NCI-H1417 treated with DMSO at 0.1 percent for 48 hours (cell line): ENCODE measurements at regions not wholly inside any gene's neighbourhood (a gene's known extent, or its start where the extent isn't known, plus 50 kb on each side); places are given as distances from the start of the nearest gene placed in this dataset.

ENCODE experiments used
- DNase-seq: peaks from one replicate; lab custom pipeline; 2025; lab: John Stamatoyannopoulos, UW

DNA sequence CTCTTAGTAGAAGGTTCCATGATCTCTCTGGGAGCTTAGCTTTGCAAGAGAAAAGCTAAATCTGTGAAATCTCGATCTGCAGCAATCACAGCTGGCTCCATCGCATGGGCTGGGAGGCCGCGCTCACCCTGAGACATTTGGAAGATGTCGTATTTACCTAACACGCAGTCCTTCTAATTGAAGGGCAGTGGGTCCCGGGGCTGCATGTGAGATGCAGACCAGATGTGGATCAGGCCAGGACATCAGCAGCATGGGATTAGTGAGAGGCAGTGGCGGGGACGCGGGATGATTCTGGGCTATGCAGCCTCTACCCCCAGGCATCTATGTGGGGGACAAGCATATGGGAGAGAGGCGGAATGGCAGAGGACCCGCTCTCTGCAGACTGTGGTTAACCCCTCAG, 312.4 kb upstream of the RTL1 start:
- DNase-seq = no peak

DNA sequence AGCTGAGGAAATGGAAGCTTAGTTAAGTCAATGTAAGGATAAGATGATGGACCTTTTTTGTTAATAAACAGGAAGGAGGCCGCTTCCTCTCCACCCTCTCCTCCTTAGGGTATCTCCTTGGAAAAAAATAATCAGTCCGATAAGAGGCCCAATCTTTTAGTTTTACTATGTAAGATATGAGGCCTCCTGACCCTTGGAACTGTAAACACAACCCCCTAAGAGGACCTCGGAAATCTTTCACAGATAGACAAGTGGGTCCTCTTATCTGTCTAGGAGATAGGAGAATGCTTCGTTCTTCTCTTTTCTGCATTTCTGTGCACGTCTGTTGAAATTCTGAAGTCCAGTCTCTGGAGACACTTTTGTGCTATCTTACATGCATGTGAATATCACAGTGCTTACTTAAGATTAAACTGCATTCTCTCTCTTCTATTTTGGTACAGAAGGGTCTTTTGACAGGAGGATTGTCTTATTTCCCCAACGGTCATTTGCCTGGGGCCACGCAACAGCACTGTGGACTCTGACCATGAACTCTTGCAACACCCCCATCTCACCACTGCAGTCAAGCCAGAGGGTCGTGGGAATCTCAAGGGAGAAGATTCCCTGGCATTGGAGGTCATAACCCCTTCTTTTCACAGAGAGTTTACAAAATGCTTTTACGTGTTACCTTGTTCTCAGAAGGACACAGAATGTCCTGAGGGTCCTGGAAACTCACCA, 313.0 kb upstream of the RTL1 start:
- no peak for DNase-seq

DNA sequence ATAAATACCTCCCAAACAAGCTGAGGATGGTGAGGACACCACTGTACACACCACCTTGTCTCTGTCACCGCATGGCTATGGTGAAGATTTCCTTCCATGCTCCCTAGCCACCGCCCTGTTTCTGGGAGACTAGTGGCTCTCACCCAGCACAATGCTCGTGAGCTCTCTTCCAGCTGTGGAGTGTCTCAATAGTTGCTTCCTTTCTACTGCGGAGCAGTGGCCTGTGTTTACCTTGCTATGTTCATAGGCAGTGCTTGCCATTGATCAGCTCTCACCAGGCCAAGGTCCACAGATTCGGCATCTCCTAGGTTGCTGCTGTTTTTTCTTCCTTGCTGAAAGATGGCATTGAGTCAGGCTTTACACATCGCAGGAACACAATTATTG, 313.6 kb upstream of the RTL1 start:
- no peak for DNase-seq

DNA sequence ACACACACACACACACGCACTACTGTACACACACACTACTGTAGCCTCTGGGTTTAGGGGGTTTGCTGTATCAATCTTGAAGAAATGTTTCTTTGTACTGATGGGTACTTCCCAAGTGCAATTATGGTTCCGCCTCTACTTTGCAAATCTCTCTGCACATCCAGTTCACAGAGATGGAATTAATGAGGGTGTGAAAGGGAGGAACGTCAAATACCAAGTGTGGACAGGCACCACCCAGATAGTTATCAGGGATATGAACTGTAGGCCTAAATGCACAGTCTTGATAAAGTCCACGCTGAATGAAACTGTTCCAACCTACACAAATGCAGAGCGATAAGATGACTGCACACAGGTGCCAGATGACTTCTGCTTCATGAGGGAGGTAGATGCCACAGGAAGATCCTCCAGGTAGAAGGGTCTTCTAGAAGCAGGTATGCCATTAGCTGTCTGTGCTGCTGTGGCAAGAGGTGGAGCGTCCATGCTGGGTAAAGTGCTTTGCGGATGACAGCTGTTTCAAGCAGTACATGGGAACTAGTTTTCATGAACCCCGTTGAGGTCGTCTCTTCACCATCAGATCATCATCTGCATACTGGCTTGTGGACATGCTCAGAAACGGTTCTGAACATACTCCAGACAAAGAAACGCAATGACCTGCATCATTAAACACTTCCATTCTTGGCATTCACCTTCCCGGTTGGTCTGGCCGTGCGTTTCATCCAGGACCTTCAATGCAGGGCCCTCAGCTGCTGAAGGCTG, 314.3 kb upstream of the RTL1 start:
- DNase-seq = no peak

DNA sequence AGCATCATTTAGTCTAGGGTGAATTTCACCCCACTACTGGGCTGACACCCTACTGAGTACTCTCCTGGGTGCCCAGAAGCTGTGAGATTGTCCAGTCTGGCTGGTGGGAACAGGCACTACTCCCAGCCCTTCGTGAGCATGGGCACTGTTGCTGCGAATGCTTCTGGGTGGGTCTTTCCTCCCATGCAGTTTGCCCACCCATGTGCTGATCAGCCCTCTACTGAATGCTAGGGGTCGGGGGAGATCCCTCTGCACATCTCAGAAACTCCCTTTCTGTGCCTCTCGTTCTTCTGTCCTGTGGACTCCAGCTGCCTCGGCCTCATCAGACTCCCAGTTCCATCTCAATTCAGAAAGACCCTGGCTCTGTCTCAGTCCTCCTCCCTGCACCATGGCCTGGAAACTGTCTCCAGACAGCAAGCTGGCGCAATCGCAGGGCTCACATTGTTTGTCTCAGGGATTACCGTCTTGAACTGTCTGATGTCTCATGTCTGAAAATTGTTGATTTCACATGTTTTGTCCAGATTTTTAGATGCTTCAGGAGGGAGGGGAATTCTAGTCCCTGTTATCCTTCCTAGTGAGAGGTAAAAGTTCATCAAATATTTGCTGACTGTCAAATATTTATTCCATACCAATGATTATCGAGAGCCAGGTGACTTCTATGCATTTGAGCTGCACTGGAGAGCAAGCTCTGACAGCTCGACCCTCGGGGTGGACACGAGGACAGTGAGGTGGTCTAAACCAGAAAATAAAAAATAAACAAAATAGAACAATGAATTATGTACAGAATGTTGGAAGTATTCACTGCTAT, 316.6 kb upstream of the RTL1 start:
- DNase-seq = no peak

DNA sequence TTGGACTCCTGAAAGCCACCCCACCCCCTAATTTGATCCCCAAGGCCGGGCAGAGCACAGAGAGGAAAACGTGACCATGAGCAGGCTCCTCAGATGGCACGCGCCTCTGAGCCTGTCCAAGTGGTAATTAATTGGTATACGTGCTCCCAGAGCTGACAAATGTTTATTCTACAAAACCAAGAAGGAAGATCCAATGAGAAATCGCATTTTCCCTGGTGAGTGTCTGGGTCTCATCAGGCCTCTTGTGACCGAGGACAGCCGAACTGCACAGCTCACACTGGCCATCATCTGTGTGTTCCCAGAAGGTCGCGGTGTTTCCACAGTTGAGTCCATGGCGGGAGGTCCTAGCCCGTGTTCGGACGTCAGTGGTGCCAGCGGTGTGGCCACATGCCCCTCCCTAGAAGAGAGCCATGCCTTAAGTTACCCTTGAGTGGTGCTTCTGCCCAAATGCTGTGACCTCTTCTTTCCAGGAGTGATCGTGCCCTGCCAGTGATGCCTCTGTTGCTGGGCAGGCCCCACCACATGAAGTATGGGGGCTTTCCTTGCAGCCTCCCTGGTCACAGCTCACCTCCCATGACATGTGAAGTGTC, 317.5 kb upstream of the RTL1 start:
- no peak for DNase-seq

DNA sequence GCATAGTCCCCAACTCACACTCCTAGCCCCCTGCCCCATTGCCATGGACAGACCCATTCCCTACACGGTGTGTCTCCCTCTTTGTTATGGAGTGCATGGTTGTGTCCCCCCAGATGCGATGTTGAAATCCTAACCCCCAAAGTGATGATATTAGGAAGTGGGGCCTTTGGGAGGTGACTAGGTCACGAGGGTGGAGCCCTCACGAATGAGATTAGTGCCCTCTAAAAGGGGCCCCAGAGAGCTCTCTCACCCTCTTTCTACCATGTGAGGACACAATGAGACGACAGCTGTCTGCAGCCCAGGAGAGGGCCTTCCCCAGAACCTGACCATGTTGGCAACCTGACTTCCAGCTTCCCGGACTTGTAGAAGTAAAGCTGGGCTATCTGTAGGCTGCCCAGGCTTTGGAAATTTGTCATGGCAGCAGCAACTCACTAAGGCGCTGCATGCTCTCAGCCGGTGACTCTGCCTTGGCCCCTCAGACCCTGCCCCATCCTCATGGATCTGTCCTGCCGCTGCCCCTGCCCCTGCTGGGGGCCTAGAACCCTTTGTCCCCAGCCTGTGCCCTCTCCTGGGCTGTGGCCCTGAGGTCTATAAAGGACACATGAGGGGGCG, 318.1 kb upstream of the RTL1 start:
- DNase-seq = no peak

DNA sequence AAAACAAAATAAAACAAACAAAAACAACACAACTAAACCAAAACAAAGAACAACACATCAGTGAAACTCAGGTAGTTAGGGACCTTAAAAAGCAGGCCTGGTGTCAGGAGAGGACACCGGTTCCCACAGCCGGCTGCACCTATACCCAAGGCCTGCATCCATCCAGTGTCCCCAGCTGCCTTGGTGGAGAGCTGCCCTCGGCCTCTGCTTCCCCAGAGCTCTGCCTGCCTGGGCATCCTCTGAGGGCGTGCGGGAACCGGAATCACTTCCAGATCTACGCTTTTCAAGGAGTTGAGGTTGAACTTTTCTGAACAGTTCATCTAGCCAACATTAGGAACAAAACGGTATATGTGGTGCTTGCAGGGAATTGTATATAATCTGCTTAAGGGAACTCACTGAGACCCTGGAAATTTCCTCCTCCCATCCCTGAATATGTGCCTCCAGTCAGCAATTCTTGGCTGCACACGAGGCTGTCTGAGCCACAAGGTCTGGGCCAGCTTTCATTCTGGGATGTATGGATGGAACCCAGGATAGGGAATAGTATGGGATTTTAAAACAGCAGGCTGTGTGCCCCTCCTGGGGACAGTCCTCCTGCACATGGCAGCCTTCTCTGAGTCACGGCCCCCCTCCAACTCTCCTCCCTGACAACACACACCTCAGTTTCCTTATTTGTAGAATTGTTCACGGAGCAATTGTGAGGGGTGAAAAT, 319.0 kb upstream of the RTL1 start:
- DNase-seq = no peak

DNA sequence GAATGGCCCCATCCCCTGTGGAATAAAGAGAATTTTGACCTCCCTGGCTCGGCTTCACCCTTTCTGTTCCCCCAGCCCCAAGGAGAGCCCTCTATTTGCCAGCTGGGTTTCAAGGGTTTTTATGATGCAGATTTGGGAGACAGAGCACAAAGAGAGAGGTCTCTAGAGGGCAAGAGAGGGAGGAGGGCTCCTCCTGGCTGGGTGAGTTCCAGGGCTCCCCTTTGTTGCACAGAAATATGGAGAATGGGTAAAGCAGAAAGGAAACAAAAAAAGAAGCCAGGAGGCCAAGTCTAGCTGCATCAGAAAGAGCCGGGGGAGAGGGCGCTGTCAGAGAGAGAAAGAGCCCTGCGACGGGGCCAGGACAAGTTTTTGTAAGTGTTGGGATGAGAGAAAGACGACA, 319.6 kb upstream of the RTL1 start:
- DNase-seq = no peak

DNA sequence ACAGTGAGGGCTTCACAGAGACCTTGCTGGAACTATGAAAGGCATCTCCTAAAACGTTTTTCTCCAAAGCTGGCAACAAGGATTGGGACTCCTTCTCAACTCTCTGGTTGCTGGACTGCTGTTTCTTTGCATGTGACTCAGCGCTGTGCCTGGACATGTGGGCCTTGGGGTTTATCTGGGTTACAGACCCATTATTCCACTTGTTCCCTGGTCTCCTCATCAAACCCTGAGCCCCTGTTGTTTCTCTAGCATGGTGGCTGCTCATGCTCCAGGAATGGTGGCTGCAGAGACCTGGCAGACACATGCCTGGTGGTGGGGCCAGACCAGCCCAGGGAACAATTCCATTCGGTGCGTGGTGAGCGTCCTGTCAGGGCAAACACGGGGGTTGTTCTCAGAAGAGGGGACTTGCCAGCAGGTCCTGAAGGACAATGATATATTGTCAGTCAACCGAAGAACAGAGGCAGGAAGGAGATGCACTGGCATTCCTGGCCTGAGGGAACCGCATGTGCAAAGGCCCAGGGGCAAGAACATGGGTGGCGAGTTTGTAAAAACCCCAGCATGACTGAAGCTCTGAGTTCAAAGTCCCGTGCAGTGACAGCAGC, 320.1 kb upstream of the RTL1 start:
- no peak for DNase-seq

DNA sequence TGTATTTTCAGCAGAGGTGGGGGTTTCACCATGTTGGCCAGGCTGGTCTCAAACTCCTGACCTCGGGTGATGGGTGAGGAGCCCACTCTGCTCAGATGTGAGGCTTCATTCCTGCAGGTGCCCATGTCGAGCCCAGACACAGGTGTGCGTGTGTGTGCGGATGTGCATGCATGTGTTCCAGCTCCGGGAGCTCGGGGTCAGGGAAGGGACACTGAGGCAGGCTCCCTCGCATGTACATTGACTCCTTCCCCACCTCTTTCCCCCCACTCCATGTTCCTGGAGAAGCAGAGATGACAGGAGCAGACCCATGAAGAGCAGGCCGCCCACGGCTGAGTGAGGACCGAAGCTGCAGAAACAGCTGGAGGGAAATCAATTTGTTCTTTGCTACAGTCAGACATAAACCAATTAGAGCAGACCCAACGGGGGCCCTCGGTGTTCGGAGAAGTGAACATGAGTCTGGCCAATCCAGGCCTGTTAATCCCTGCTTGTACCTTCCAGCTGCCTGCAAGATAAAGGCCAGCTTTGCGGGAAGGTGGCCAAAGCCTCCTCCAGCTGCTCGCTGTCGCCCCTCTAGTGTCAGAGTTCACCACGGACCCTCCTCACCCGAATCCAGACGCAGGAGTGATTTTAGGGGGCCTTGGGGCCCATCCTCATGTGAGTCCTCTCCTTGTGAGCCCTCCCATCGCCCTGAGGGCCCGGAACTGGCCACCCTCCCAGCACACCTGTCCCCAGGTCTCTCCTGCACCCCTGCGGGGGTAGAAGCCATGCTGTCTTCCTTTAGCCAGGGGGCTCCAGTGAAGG, 321.0 kb upstream of the RTL1 start:
- no peak for DNase-seq

DNA sequence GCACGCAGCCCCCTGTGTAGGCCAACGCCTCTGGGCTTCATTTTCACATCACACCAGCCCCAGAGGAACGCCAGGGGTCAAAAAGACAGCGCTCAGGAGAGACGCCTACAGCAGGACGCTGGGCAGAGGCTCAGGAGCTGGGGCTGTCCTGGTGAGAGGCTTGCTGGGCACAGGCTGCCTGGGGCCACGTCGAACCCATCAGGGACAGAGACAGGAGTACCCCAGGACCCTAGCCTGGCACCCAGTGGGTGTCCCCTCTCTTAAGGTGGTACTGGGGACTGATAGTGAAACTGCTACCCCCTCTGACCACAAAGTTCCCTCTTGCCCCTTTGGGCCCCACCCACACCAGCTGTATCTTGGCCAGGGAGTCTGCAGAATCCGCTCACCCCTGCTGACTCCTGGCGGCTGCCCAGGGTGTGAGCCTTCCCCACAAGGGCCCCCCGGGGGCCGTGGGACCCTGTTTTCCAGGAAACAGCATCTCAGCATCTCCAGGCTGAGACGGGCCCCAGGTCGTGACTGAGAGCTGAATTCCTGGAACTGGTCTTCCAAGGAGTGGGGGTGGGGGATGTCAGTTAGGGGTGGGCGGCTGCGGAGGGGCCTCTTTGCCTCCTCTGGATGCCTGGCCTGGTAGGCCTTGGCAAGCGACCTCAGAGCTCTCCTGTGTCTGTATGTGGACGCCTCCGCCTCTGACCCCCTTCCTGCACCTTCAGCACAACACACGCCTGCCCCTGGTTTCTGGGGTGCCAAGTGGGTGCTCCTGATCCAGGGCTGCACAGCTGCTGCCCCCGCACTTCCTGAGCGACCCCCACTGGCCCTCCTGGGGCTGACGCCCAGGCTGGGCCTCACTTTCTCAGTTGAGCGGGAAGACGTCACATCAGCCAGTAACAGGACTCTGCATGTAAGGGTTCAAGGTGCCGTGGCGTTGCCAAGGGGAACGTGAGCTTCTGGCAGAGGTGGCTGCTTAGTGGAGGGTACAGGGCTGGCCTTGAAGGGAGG, 321.9 kb upstream of the RTL1 start:
- DNase-seq = no peak

DNA sequence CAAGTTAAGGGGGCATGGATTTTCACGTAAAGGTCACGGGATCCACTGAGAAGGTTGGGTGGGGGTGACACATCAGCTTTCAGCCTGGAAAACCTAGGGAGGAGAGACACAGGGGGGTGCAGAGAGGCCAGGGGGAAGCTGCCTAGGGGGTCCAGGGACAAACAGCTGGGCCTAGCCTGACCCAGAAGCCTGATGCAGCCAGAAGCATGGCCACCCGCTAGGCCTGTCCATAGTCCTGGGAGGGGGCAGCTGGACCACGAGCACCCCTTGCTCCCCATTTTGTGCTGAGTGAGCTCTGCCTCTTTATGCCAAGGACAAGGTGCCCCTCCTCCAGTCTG, 322.7 kb upstream of the RTL1 start:
- no peak for DNase-seq

DNA sequence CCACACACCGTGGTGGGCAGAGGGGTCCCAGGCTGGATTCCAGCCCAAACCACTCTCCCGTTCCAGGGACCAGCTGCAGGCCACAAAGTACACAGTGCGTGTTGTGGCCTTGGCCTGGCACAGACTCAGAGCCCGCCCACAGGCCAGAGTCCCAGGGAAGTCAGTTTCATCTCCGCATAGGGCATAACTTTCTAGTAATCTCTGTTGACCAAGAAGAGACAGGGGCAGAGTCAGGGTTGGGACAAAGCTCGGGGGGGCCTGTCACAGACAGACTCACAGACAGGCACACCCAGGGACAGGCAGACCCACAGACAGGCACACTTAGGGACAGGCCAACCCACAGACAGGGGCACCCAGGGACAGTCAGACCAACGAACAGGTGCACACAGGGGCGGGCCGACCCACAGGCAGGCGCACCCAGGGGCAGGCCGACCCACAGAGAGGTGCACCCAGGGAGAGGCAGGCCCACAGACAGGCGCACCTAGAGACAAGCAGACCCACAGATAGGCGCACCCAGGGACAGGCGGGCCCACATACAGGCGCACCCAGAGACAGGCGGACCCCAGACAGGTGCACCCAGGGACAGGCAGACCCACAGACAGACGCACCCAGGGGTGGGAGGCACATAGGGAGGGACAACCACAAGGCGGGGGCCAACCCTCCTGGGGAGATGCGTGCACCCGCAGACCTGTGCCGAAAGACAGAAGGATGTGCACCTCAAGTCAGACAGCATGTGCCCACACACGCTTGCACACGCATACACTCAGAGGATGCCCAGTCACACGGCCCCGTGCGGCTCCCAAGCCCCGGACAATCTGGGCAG, 323.3 kb upstream of the RTL1 start:
- DNase-seq = no peak

DNA sequence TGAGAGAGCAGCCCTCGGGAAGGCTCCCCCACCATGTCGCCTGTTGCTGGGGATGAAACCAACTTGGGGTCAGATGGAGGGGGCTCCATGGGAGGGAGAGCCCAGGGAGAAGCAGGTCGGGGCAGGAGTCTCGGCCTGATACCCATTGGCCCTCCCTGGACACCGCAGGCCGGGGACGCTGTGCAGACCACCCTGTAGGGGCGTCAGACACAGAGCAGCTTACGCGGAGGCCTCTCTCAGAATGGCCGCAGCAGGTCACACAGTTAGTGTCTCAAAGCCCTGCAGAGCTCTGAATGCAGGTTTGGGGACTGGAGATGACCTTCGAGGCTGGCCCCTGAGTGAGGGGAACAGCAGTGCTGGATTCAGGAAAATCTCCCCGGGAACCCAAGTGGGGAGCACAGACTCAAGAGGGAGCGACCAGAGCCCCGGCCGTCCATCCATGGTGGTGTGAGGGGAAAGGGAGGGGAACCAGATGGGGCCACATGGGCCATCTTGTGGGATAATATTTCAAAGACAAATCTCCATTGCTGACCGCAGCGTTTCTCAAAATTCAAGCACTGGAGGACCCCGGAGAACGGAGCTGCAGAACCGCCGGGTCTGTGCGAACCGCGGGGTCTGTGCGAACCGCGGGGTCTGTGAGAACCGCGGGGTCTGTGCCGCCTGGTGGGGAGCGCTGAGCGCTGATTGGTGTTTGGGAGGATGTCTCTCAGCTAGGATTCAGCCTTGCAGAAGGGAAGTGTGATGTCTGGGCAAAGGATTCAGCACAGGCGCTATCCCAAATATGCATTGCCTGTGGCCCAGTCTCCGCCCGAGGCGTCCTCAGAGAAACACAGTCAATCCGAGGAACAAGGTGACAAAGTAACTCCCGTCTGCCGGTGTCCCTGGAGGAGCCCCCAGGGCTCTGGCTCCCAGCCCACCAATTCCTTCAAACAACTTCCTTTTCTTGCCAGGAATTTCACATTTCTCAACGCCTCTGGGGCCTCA, 324.4 kb upstream of the RTL1 start:
- no peak for DNase-seq

DNA sequence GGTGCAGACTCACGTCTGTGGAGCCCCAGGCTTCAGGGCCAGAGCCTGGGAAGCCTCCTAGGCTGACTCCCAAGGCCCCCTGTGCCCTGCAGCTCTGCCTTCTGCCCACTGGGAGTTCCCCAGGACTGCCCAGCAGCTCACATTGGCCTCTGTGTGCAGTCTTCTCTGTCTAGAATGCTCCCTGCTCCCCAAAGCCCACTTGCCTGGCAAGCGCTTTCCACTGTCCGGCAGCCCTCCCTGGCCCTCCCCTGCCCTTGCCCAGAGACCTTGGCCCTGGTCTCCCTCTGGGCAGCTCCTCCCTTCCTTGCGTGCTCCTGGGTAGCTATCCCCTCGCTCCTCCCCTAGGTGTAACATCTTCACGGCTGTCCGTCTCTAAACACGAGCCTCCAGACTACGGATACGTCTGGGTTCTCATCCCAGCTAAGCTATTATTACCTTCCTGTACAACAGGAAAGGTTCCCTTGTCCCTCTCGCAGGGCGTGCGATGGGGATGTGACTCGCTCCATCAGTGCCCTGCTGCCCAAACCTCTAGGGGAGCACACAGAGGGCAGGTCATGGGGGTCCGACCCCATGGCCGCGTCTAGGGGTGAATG, 325.5 kb upstream of the RTL1 start:
- no peak for DNase-seq

DNA sequence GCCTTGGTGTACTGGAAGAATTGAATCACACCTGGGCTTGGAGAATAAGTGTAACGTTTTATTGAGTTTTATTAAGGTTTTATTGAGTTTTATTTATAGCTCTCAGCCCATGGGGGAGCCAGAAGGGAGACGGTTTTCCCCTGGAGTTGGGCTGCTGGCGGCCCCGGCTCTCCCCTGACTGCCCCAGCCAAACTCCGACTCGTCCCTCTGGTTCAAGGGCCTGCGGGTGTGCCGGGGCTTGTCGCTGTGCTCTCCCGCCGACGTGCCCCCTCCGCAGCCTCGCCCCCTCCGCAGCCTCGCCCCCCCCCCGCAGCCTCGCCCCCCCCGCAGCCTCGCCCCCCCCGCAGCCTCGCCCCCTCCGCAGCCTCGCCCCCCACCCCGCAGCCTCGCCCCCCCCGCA, 326.1 kb upstream of the RTL1 start:
- DNase-seq = no peak
